HG03103 (cell line): ENCODE measurements at regions not wholly inside any gene's neighbourhood (a gene's known extent, or its start where the extent isn't known, plus 50 kb on each side); places are given as distances from the start of the nearest gene placed in this dataset.
"Not testable (repeated sequence)": the region's sequence is repeated elsewhere in the genome, so short reads cannot be mapped to it uniquely, and the experiment has no call there.

Source experiments
- ATAC-seq: cut with Tn5 transposase; IDR thresholded peaks from one replicate; pipeline ENCODE4 v1.9.1; 2021; ENCODE audit warnings: low read depth; ENCODE audit not compliant: unreplicated experiment

DNA sequence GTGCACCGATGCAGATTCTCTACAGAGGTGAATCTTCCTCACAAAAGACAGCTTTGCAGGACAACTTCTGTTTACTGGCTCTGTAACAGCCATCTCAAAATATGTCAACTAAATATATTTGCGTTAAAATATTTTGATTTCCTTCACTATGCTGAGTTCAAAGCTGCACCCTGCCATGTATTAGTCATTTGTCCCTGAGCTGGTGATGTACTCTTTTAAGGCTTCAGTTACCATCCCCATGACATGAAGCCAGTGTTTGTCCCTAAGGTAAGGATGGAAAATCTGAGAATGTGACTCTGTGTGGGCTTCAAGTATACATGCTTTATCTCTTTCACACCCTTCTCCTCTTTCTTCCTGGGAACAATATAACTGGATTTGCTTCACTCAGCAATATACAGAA lies 70.2 kb upstream of the BTG3 start:
- ATAC-seq, result no peak

DNA sequence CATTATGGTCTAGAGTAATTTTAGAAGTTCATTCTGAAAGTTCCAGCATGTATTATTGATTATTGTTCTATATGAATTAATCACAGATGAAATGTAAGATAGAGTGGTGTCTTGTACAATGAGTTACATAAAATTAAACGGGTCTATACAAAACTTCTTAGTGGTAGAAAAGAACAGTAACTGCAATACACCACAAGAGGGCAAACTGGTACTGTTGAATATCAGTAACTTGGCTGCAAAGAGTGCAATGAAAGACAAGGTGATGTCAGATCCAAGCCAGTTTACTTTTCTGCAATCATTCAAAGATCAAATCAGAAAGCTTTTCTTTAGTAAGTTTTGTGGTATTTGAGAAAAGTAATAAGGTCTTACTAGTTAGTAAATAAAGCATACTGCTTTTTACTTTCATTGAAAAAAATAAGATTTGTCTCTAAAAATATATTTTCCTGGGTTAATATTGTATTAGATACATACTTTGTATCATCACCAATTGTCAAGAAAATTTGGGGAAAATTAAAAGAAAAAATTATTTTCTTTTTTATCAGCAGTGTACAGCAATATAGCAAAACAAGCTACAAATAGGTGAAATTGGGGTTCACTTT lies 66.4 kb upstream of the BTG3 start:
- peak; percentile 68 for ATAC-seq

DNA sequence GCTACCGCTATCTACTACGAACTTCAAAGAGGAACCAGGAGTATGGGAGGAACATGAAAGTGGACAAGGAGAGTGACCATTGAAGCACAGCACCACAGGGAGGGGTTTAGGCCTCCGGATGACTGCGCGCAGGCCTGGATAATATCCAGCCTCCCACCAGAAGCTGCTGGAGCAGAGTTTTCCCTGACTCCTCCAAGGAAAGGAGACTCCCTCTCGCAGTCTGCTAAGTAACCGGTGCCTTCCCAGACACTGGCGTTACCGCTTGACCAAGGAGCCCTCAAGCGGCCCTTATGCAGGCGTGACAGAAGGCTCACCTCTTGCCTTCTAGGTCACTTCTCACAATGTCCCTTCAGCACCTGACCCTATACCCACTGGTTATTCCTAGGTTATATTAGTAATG lies 64.2 kb upstream of the BTG3 start:
- not testable (repeated sequence) for ATAC-seq

DNA sequence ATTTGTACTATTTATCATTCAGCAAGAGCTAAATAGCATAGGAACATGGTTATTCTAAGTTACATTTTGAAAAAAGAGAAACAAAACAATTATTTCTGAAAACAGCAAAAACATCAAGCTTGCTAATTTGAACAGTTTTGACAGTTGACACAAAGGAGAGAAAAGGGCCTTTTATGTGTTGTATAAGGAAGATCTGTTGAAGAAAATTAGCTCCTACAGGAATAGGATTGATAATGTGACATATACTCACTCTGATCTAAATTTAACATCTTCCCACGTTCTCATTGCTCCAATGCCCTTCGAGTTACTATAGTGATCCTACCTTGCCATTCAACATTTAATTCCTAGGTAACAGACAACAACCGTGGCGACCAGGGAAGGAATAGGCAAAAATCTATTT lies 61.4 kb upstream of the BTG3 start:
- no peak for ATAC-seq

GRCh38 chr21:17673261-17674020 lies 60.7 kb upstream of the BTG3 start:
- ATAC-seq, result no peak

DNA sequence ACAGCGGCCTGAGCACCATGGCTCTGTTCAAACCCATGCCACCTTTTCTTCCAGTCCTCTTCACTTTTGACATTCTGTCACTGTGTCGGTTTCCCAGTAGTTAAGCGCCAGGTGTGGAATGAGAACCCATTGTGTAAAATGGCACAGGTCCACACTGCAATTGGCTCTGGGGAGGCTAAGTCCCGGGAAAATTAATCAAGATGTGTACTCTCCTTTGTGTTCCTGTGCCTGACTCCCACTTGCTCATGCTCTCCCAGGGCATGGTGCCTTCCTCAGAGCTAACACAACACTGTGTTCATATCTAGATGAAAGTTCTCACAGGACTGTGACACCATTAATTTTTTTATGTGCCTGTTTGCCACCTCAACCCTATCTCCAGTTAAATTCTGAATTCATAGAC lies 59.0 kb upstream of the BTG3 start:
- ATAC-seq, result no peak

DNA sequence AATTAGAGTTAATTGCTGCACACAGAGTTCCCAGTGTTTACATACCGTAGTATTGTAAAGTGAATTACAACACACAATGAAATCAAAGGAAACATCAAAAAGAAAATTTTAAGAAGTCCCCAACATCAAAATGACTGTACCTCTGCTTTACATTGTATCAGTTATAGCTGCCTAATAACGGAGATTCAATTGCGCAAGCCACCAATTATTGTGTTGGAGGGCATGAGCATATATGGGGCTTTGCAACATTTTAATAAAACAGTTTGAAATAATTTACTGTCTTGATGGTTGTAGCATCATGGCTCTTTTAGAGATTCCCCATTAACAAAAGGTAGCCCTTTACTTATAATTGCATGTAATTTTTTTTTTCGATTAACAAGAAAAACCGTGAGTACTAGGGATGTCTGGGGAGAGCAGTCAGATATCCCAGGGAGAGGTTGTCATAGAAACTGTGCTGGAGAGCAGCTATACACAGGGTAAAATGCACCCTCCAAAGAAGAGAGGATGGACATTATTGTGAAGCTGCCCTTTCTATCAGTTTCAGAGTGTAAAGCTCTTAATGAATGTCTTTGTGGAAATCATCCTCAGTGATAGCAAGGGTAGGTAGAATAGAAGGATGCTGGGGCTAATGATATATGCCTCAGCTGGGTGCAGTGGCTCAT lies 55.9 kb upstream of the BTG3 start:
- ATAC-seq, result no peak

GRCh38 chr21:17667256-17667655 lies 54.6 kb upstream of the BTG3 start:
- ATAC-seq, result no peak
